Tibial artery (tissue), 4 donors: ENCODE measurements at regions not wholly inside any gene's neighbourhood (a gene's known extent, or its start where the extent isn't known, plus 50 kb on each side); places are given as distances from the start of the nearest gene placed in this dataset.

Experiments used
- DNase-seq, 2 donors: peaks; one replicate each; pipeline ENCODE4 v3.0.0-alpha.2; 2019
- H3K27ac ChIP-seq, 2 donors: fragments of 200-600 bp; sonication (generic) in 1 of 2; 1 replicate in 1 of 2; 2 replicates in 1 of 2; pipeline ENCODE4 v1.5.1; 2018 to 2019; ENCODE audit warnings: mild to moderate bottlenecking in 1 of 2
- H3K27me3 ChIP-seq, 2 donors: fragments of 200-600 bp; sonication (generic) in 1 of 2; one replicate each; pipeline versions ENCODE4 v1.5.1 to v1.6.0; 2016 to 2019
- H3K36me3 ChIP-seq, 3 donors: fragments of 200-600 bp; sonication (generic) in 2 of 3; one replicate each; pipeline ENCODE4 v1.5.1; 2016 to 2019; ENCODE audit warnings: mild to moderate bottlenecking in 2 of 3
- H3K4me1 ChIP-seq, 4 donors: fragments of 200-600 bp; sonication (generic) in 2 of 4; 1 replicate in 3 of 4; 2 replicates in 1 of 4; pipeline ENCODE4 v1.5.1; 2016 to 2019
- H3K4me3 ChIP-seq, 2 donors: fragments of 200-600 bp; sonication (generic) in 1 of 2; 1 replicate in 1 of 2; 2 replicates in 1 of 2; pipeline ENCODE4 v1.5.1; 2018 to 2019; ENCODE audit warnings: mild to moderate bottlenecking in 2 of 2
- H3K9me3 ChIP-seq, 3 donors: fragments of 200-600 bp; sonication (generic) in 1 of 3; one replicate each; pipeline ENCODE4 v1.5.1; 2016 to 2019
- CTCF ChIP-seq, 2 experiments: fragments of 200-600 bp in 1 of 2; fragments of 450-650 bp in 1 of 2; IDR thresholded peaks; one replicate each; pipeline ENCODE4 v1.5.1; 2017 to 2019; ENCODE audit warnings: antibody characterized with exemption in 2 of 2, mild to moderate bottlenecking in 1 of 2, moderate library complexity in 1 of 2
- intact Hi-C: fragments of 100-400 bp; cut with DNase I; formaldehyde crosslinking; loops from one replicate; pipeline ENCODE4 v1.15.0; 2023; ENCODE audit warnings: low total_unique reads

DNA sequence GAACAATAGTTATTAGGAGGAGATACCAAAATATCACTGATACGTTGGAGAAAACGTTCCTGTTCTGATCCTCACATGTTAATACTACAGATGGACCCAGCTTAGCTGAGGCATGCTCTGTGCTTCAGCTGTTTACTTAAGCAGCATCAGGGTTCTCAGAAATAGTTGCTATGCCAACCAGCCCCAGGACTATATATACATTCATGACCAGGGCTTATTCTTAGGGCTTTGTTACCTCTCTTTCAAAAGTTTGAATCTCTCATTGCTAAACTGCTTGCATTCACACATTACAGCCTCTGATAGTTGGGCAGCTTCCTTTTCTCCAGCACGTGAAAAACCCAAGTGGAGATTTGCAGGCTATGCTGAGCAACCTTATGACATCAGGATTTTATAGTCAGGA is 800.4 kb downstream of the DIAPH3 start:
- Histone ChIP-seq H3K9me3 (no peaks in the 10 kb centered on the region), H3K27me3 (no peaks in the 10 kb centered on the region), H3K4me1 (no peaks in the 10 kb centered on the region), H3K4me3 (no peak overlapping the region), H3K27ac (no peak overlapping the region), H3K36me3 (no peaks in the 10 kb centered on the region)
- intact Hi-C loops = no loop called here
- no peak for DNase-seq
- no peak for TF ChIP-seq CTCF (IDR thresholded peaks at IDR 0.05)

DNA sequence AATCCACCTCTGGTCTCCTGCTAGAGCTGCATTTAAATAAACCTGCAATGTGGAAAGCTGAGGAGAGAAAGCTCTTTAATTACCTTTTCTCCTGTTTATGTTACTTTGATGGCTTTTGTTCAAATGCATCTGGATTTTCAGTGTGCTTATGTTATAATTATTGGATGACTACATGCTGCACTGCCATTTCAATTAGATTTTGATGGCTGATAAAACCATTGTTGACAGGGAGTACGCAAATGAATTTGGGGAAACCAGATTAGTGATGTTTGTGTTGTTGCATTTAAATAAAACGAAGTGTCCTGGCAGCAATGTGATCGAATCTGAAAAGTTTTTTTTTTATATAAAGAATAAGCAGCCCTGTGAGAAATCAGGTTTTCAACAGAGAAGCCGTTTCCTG is 799.8 kb downstream of the DIAPH3 start:
- DNase-seq = no peak
- Histone ChIP-seq H3K4me1 (no peaks in the 10 kb centered on the region), H3K27ac (no peak overlapping the region), H3K36me3 (no peaks in the 10 kb centered on the region), H3K4me3 (no peak overlapping the region), H3K27me3 (no peaks in the 10 kb centered on the region), H3K9me3 (no peaks in the 10 kb centered on the region)
- intact Hi-C loops = no loop called here
- no peak for TF ChIP-seq CTCF (IDR thresholded peaks at IDR 0.05)

DNA sequence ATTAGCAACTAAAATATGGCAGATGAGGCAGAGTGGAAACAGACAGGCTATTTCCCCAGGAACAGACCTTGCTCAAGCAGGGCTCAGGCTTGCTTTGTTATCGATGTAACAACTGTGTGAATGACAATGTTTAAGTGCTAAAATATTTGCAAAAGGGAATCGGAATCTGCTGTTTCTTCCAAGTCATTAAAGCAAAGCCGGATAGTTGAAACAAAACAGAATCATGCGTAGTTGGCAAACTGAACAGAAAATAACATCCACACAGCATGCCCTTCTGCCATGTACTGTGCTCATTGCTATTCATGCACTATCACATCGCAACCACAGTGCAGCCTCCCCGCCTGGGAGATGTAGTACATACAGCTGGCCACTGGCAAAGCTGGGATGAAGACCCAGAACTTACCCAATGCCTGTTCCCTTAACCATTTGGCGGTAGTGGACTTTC is 799.1 kb downstream of the DIAPH3 start:
- H3K27ac ChIP-seq = no peak overlapping the region
- no peak for DNase-seq

DNA sequence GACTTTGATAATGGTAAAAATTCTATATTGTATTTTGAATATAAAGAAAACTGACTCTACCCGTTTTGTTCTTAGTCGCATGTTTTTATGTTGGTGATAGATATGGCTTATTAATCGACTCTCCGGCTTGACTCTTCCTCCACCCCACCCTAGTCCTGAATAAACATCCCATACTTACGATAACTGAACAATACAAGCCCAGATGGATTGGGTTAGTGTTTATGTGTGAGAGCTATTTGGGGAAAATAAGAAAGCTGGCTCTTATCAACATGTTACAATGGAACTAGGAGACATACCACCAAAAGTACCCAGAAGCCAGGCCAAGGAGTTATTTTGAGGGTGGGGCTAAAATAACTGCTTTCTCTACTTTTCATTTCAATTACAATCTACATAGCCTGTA is 796.3 kb downstream of the DIAPH3 start:
- Histone ChIP-seq H3K36me3 (no peaks in the 10 kb centered on the region), H3K27me3 (no peaks in the 10 kb centered on the region), H3K9me3 (no peaks in the 10 kb centered on the region), H3K4me1 (no peaks in the 10 kb centered on the region), H3K4me3 (no peak overlapping the region), H3K27ac (no peak overlapping the region)
- DNase-seq = no peak
- intact Hi-C loops = no loop called here
- no peak for TF ChIP-seq CTCF (IDR thresholded peaks at IDR 0.05)

More for the DNA sequence above, 799.1 kb downstream of the DIAPH3 start:
- intact Hi-C loops = no loop called here
- Histone ChIP-seq H3K4me3 (no peak overlapping the region), H3K27me3 (no peaks in the 10 kb centered on the region), H3K36me3 (no peaks in the 10 kb centered on the region), H3K4me1 (no peaks in the 10 kb centered on the region), H3K9me3 (no peaks in the 10 kb centered on the region)
- TF ChIP-seq CTCF (IDR thresholded peaks at IDR 0.05) = no peak

GRCh38 chr13:59367904-59368303 is 795.8 kb downstream of the DIAPH3 start:
- no peaks in the 10 kb centered on the region for H3K4me1 ChIP-seq
- intact Hi-C loops = no loop called here
- no peaks in the 10 kb centered on the region for H3K9me3 ChIP-seq
- H3K27me3 ChIP-seq = no peaks in the 10 kb centered on the region
- H3K36me3 ChIP-seq = no peaks in the 10 kb centered on the region
- no peak for DNase-seq
- no peak overlapping the region for H3K27ac ChIP-seq
- H3K4me3 ChIP-seq = no peak overlapping the region
- TF ChIP-seq CTCF (IDR thresholded peaks at IDR 0.05) = no peak

DNA sequence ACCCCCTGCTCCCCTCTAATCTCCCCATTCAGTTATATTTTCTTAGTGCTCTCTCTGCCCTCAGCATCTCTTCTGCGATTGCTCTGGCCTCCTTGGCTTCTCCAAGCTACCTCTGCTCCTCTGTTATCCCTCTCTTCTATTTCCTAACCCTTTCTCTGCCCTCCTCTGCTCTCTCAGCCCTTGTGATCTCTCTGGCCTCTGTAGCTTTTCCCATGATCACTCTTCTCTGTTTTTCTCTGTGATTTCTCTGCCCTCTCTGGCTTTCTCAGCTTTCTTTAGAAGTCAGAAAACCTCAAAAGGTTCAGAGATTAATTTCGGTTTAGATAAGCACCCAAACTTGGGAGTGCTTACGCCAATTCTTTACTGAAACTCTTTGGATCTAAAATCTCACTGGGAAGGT is 795.0 kb downstream of the DIAPH3 start:
- Histone ChIP-seq H3K4me3 (no peak overlapping the region), H3K9me3 (no peaks in the 10 kb centered on the region), H3K27ac (no peak overlapping the region), H3K36me3 (no peaks in the 10 kb centered on the region), H3K4me1 (no peaks in the 10 kb centered on the region), H3K27me3 (no peaks in the 10 kb centered on the region)
- intact Hi-C loops = no loop called here
- TF ChIP-seq CTCF (IDR thresholded peaks at IDR 0.05) = no peak
- DNase-seq = no peak
